B cell (primary cell): ENCODE measurements at regions not wholly inside any gene's neighbourhood (a gene's known extent, or its start where the extent isn't known, plus 50 kb on each side); places are given as distances from the start of the nearest gene placed in this dataset.

Experiments
- ATAC-seq: fragments of 200-7000 bp; cut with Tn5 transposase; one replicate; pipeline ENCODE4 v1.10.0; 2021; ENCODE audit warnings: low read depth, mild to moderate bottlenecking, moderate number of reproducible peaks, moderate library complexity
- CTCF ChIA-PET: fragments of 350-600 bp; sonication (Branson Sonifier 250); formaldehyde crosslinking; loops from one replicate; lab custom pipeline; 2021; ENCODE audit warnings: antibody characterized with exemption, inconsistent platforms; lab: Charles Lee
- POLR2A ChIA-PET: fragments of 350-600 bp; sonication (Branson Sonifier 250); formaldehyde crosslinking; loops from one replicate; lab custom pipeline; 2021; ENCODE audit warnings: antibody characterized with exemption; lab: Charles Lee
- DNase-seq: peaks from one replicate; pipeline ENCODE4 v3.0.0; 2013
- H2AFZ ChIP-seq: 2 replicates; pipeline ENCODE4 v1.6.1; 2012; ENCODE audit warnings: mild to moderate bottlenecking, low read depth, low read length; ENCODE audit not compliant: insufficient read depth, poor library complexity, severe bottlenecking
- H3K27ac ChIP-seq, 2 donors: 1 replicate in 1 of 2; 2 replicates in 1 of 2; pipeline ENCODE4 v1.5.1; 2012 to 2013; ENCODE audit warnings: low read length in 2 of 2, mild to moderate bottlenecking in 2 of 2, moderate library complexity in 1 of 2
- H3K27me3 ChIP-seq, 4 experiments: fragments of 200-600 bp in 1 of 4; sonication (generic) in 1 of 4; replicated peaks in 1 of 4; 1 replicate in 2 of 4; 2 replicates in 2 of 4; pipeline versions ENCODE4 v1.6.1 to v1.7.0; 2013 to 2016; ENCODE audit warnings: low read length in 3 of 4, mild to moderate bottlenecking in 2 of 4, mixed read lengths in 1 of 4, moderate library complexity in 1 of 4; ENCODE audit not compliant: insufficient read depth in 4 of 4, control insufficient read depth in 3 of 4; ENCODE audit errors: control extremely low read depth in 1 of 4
- H3K36me3 ChIP-seq, 2 experiments: replicated peaks in 1 of 2; 1 replicate in 1 of 2; 2 replicates in 1 of 2; pipeline versions ENCODE4 v1.6.1 to v1.7.1; 2013; ENCODE audit warnings: low read length in 1 of 2; ENCODE audit not compliant: insufficient read depth in 2 of 2, control insufficient read depth in 1 of 2; ENCODE audit errors: control extremely low read depth in 1 of 2, extremely low read depth in 1 of 2
- H3K4me1 ChIP-seq, 2 donors: fragments of 200-600 bp in 1 of 2; sonication (generic) in 1 of 2; 1 replicate in 1 of 2; 2 replicates in 1 of 2; pipeline versions ENCODE4 v1.5.1 to v1.6.1; 2013 to 2017; ENCODE audit warnings: low read length in 2 of 2; ENCODE audit not compliant: control insufficient read depth in 2 of 2, insufficient read depth in 2 of 2
- H3K4me2 ChIP-seq: replicated peaks from 2 replicates; pipeline ENCODE3; 2012; ENCODE audit warnings: mild to moderate bottlenecking, low read depth, low read length; ENCODE audit not compliant: poor library complexity, severe bottlenecking
- H3K4me3 ChIP-seq, 5 experiments: fragments of 200-600 bp in 1 of 5; sonication (generic) in 1 of 5; 1 replicate in 3 of 5; 2 replicates in 2 of 5; pipeline versions ENCODE4 v1.5.1 to v1.7.0; 2011 to 2016; ENCODE audit warnings: low read length in 4 of 5, mild to moderate bottlenecking in 4 of 5, low read depth in 2 of 5, control low read depth in 1 of 5, moderate library complexity in 1 of 5; ENCODE audit not compliant: insufficient read depth in 1 of 5; ENCODE audit errors: control extremely low read depth in 1 of 5, extremely low read depth in 1 of 5
- H3K79me2 ChIP-seq: fragments of 200-600 bp; sonication (generic); one replicate; pipeline ENCODE4 v1.6.0; 2016; ENCODE audit warnings: low read length; ENCODE audit not compliant: control insufficient read depth, insufficient read depth
- H3K9ac ChIP-seq: fragments of 200-600 bp; sonication (generic); 2 replicates; pipeline ENCODE4 v1.6.1; 2017; ENCODE audit warnings: mild to moderate bottlenecking, low read length, moderate library complexity
- H3K9me3 ChIP-seq, 3 donors: one replicate each; pipeline versions ENCODE4 v1.6.1 to v1.7.1; 2013; ENCODE audit warnings: low read length in 2 of 3; ENCODE audit not compliant: control insufficient read depth in 2 of 3, insufficient read depth in 1 of 3; ENCODE audit errors: control extremely low read depth in 1 of 3
- H4K20me1 ChIP-seq: 2 replicates; pipeline ENCODE4 v1.6.0; 2012; ENCODE audit warnings: mild to moderate bottlenecking, low read length; ENCODE audit not compliant: insufficient read depth, control insufficient read depth, poor library complexity, severe bottlenecking
- H3K27ac Mint-ChIP-seq: one replicate; pipeline ENCODE4 v1.8.0; 2021; ENCODE audit warnings: mixed read lengths
- H3K27me3 Mint-ChIP-seq: one replicate; pipeline ENCODE4 v1.8.0; 2021; ENCODE audit warnings: mixed read lengths
- H3K4me1 Mint-ChIP-seq: one replicate; pipeline ENCODE4 v1.8.0; 2021; ENCODE audit warnings: mixed read lengths
- H3K4me3 Mint-ChIP-seq: one replicate; pipeline ENCODE4 v1.8.0; 2021; ENCODE audit warnings: mixed read lengths
- H3K9me3 Mint-ChIP-seq: one replicate; pipeline ENCODE4 v1.8.0; 2022; ENCODE audit warnings: mixed read lengths; ENCODE audit not compliant: insufficient read depth
- EZH2 ChIP-seq: IDR thresholded peaks from 2 replicates; pipeline ENCODE4 v1.6.1; 2012; ENCODE audit warnings: borderline replicate concordance, low read depth, mild to moderate bottlenecking, moderate library complexity, low read length; ENCODE audit not compliant: insufficient read depth, poor library complexity, severe bottlenecking
- WGBS: methylation state at CpG from one replicate; pipeline ENCODE4 v1.1.5; 2013; ENCODE audit warnings: missing lambda C conversion rate; ENCODE audit not compliant: insufficient coverage; 5-methylcytosine and 5-hydroxymethylcytosine counted together
- intact Hi-C: fragments of 100-400 bp; cut with micrococcal nuclease; formaldehyde crosslinking; loops from one replicate; pipeline ENCODE4 v1.10.0; 2022
- TF ChIP-seq, protein P1 (sequence below): fragments of 200-600 bp; IDR thresholded peaks from one replicate; pipeline ENCODE4 v1.8.0; 2022; ENCODE audit warnings: antibody characterized with exemption, mild to moderate bottlenecking

DNA sequence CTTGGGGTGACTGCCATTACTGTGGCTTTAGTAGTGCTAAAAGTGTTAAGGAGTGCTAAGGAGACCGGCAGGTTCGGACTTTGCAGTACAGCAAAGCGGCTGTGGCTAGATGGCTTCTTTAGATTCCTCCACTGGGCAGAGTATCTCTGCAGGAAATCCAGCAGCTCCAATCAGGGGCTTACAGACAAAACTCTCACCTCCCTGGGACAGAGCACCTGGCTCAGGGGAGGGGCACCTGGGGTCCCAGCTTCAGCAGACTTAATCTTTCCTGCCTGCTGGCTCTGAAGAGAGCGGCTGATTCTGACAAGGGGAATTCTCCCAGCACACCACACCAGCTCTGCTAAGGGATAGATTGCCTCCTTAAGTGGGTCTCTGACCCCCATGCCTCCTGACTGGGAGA, 668.8 kb upstream of the TENM4 start:
- ChIA-PET CTCF (no interaction called here), POLR2A (no interaction called here)
- Histone ChIP-seq H3K4me1 (no peaks in the 10 kb centered on the region), H3K27ac (no peak overlapping the region), H3K36me3 (no peaks in the 10 kb centered on the region), H2AFZ (no peak overlapping the region), H3K79me2 (no peaks in the 10 kb centered on the region), H3K4me3 (no peak overlapping the region), H4K20me1 (no peaks in the 10 kb centered on the region), H3K9me3 (peaks cover 0 to 8% (median 0%) of the 10 kb centered on the region in 3 donors), H3K27me3 (no peaks in the 10 kb centered on the region), H3K4me2 (no peak overlapping the region), H3K9ac (no peak overlapping the region)
- Mint-ChIP-seq H3K27ac (no peak overlapping the region), H3K27me3 (no peaks in the 10 kb centered on the region), H3K4me3 (no peak overlapping the region), H3K9me3 (peaks cover 1% of the 10 kb centered on the region), H3K4me1 (no peaks in the 10 kb centered on the region)
- no peak for ATAC-seq
- intact Hi-C loops = no loop called here
- TF ChIP-seq, protein P1, sequence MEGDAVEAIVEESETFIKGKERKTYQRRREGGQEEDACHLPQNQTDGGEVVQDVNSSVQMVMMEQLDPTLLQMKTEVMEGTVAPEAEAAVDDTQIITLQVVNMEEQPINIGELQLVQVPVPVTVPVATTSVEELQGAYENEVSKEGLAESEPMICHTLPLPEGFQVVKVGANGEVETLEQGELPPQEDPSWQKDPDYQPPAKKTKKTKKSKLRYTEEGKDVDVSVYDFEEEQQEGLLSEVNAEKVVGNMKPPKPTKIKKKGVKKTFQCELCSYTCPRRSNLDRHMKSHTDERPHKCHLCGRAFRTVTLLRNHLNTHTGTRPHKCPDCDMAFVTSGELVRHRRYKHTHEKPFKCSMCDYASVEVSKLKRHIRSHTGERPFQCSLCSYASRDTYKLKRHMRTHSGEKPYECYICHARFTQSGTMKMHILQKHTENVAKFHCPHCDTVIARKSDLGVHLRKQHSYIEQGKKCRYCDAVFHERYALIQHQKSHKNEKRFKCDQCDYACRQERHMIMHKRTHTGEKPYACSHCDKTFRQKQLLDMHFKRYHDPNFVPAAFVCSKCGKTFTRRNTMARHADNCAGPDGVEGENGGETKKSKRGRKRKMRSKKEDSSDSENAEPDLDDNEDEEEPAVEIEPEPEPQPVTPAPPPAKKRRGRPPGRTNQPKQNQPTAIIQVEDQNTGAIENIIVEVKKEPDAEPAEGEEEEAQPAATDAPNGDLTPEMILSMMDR = no peak
- no peak for TF ChIP-seq EZH2
- 92% methylated on average over 4 of the region's 4 CpGs for WGBS
- DNase-seq = no peak

DNA sequence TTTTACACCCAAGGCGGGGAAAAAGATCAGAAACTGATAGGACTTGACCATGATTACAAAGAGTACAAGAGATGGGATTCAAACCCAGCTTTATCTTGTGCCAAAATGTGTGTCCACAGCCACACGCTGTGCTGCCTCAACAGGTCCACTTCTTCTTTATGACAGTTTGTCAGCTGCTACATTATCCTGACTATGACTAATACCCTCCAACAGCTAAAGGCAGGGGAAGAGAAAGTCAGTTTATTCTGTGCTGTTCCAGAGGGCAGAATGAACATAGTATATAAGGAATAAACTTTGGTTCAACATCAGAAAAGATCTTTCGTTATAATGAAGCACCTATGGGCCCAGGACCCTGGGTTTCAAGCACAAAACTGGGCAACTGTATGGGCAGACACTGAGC, 668.2 kb upstream of the TENM4 start:
- no peak overlapping the region for H3K4me3 ChIP-seq
- no peaks in the 10 kb centered on the region for H3K4me1 Mint-ChIP-seq
- no peak overlapping the region for H3K27ac ChIP-seq
- no peaks in the 10 kb centered on the region for H3K79me2 ChIP-seq
- no peak overlapping the region for H3K4me2 ChIP-seq
- ChIA-PET POLR2A (no interaction called here), CTCF (no interaction called here)
- H3K4me3 Mint-ChIP-seq = no peak overlapping the region
- H3K27ac Mint-ChIP-seq = no peak overlapping the region
- no peak for ATAC-seq
- H2AFZ ChIP-seq = no peak overlapping the region
- H3K36me3 ChIP-seq = no peaks in the 10 kb centered on the region
- no peak for DNase-seq
- WGBS = 100% methylated on average over 2 of the region's 3 CpGs
- H3K27me3 ChIP-seq = no peaks in the 10 kb centered on the region
- peaks cover 0 to 8% (median 0%) of the 10 kb centered on the region in 3 donors for H3K9me3 ChIP-seq
- H3K4me1 ChIP-seq = no peaks in the 10 kb centered on the region
- H3K9me3 Mint-ChIP-seq = no peaks in the 10 kb centered on the region
- H3K27me3 Mint-ChIP-seq = no peaks in the 10 kb centered on the region
- TF ChIP-seq EZH2 = no peak
- TF ChIP-seq, protein P1 = no peak
- H3K9ac ChIP-seq = no peak overlapping the region
- intact Hi-C loops = no loop called here
- no peaks in the 10 kb centered on the region for H4K20me1 ChIP-seq
